Right lobe of liver (tissue), 6 donors: ENCODE measurements at regions not wholly inside any gene's neighbourhood (a gene's known extent, or its start where the extent isn't known, plus 50 kb on each side); places are given as distances from the start of the nearest gene placed in this dataset.

ENCODE experiments used
- ATAC-seq, 4 donors: fragments of 200-7000 bp; cut with Tn5 transposase; one replicate each; pipeline ENCODE4 v1.9.1; 2020; ENCODE audit warnings: mild to moderate bottlenecking in 4 of 4, moderate library complexity in 4 of 4
- DNase-seq, 3 donors: peaks; one replicate each; pipeline ENCODE4 v3.0.0-alpha.2; 2020
- H3K27ac ChIP-seq, 3 donors: fragments of 200-600 bp; one replicate each; pipeline ENCODE4 v1.8.0; 2022
- H3K27me3 ChIP-seq, 2 donors: fragments of 200-600 bp; one replicate each; pipeline ENCODE4 v1.8.0; 2022
- H3K36me3 ChIP-seq, 4 donors: fragments of 200-600 bp; sonication (generic) in 1 of 4; one replicate each; pipeline versions ENCODE4 v1.5.1 to v1.8.0; 2017 to 2022; ENCODE audit warnings: control low read depth in 1 of 4
- H3K4me1 ChIP-seq, 4 donors: fragments of 200-600 bp; sonication (generic) in 1 of 4; one replicate each; pipeline versions ENCODE4 v1.5.1 to v1.8.0; 2017 to 2022; ENCODE audit warnings: control low read depth in 1 of 4
- H3K4me3 ChIP-seq, 3 donors: fragments of 200-600 bp; one replicate each; pipeline ENCODE4 v1.8.0; 2022
- H3K9me3 ChIP-seq, 4 donors: fragments of 200-600 bp; sonication (generic) in 1 of 4; one replicate each; pipeline versions ENCODE4 v1.5.1 to v1.8.0; 2017 to 2022; ENCODE audit warnings: control low read depth in 1 of 4
- CTCF ChIP-seq, 4 donors: fragments of 200-600 bp in 3 of 4; fragments of 450-650 bp in 1 of 4; IDR thresholded peaks; one replicate each; pipeline versions ENCODE4 v1.5.1 to v1.8.0; 2016 to 2022; ENCODE audit warnings: antibody characterized with exemption in 4 of 4, mild to moderate bottlenecking in 2 of 4
- POLR2A ChIP-seq: fragments of 450-650 bp; IDR thresholded peaks from one replicate; pipeline ENCODE4 v1.6.1; 2017; ENCODE audit warnings: antibody characterized with exemption, mild to moderate bottlenecking
- WGBS: methylation state at CpG from one replicate; pipeline ENCODE4 v1.1.6; 2018; ENCODE audit warnings: low coverage, low lambda C conversion rate; ENCODE audit not compliant: insufficient coverage; ENCODE audit errors: missing lambda C conversion rate; 5-methylcytosine and 5-hydroxymethylcytosine counted together
- intact Hi-C, 2 donors: fragments of 100-400 bp; cut with DNase I; formaldehyde crosslinking; loops; one replicate each; pipeline versions ENCODE4 v1.11.2 to v1.14.1; 2022
- donor health status: DM: no; HTN: yes; CAD: no.
- donor health status: DM: no; HTN: no; CAD: no.
- donor health status: DM: no; HTN: no; CAD: no.
- donor health status: DM: no; HTN: yes; CAD: no.
- donor health status: DM: no; HTN: yes; CAD: no.

GRCh38 chr11:115745610-115746512 is 241.6 kb upstream of the CADM1 start:
- H3K36me3 ChIP-seq: no peaks in the 10 kb centered on the region
- no peaks in the 10 kb centered on the region for H3K9me3 ChIP-seq
- intact Hi-C loops: no loop called here
- no peak for ATAC-seq
- no peak overlapping the region for H3K27ac ChIP-seq
- H3K4me3 ChIP-seq: no peak overlapping the region
- DNase-seq: no peak
- no peaks in the 10 kb centered on the region for H3K27me3 ChIP-seq
- H3K4me1 ChIP-seq: no peaks in the 10 kb centered on the region
- TF ChIP-seq POLR2A (no peak), CTCF (IDR thresholded peaks at IDR 0.05) (no peak)
- 68% methylated on average over 15 of the region's 22 CpGs for whole genome bisulfite sequencing

- Histone ChIP-seq H3K4me1 (no peaks in the 10 kb centered on the region), H3K27me3 (no peaks in the 10 kb centered on the region), H3K36me3 (no peaks in the 10 kb centered on the region), H3K9me3 (no peaks in the 10 kb centered on the region), H3K4me3 (no peak overlapping the region), H3K27ac (no peak overlapping the region)
- ATAC-seq (no peak), DNase-seq (no peak)
- 65% methylated on average over 3 of the region's 7 CpGs for WGBS
- TF ChIP-seq CTCF (IDR thresholded peaks at IDR 0.05) (no peak), POLR2A (no peak)
- intact Hi-C loops: no loop called here
These were observed 240.9 kb upstream of the CADM1 start for GRCh38 chr11:115745066-115745465.

DNA sequence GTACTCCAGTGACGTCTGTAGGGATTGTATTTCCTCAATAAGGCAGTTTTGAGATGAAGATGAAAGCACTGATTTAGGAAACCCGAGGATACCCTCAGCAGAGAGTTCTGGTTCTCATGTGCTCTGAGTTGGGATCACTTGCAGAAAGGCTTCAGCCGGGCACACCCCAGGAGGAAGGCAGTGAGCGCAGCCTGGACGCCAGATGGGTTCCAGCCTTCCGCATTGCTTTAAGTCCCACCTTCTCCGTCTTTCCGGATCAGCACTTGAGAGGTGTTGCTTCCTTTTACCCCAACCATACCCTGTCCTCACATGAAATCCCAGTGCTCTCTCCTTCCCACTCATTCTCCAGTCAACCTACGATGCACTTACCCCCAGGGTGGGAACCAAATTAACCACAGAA is 239.5 kb upstream of the CADM1 start:
- intact Hi-C loops: no loop called here
- TF ChIP-seq POLR2A: no peak
- TF ChIP-seq CTCF (IDR thresholded peaks at IDR 0.05): no peak
- DNase-seq (no peak), ATAC-seq (no peak)
- Histone ChIP-seq H3K27me3 (no peaks in the 10 kb centered on the region), H3K9me3 (no peaks in the 10 kb centered on the region), H3K27ac (no peak overlapping the region), H3K4me3 (no peak overlapping the region), H3K36me3 (no peaks in the 10 kb centered on the region), H3K4me1 (no peaks in the 10 kb centered on the region)
- WGBS: 68% methylated on average over 8 of the region's 9 CpGs

- WGBS: 87% methylated on average over 17 of the region's 17 CpGs
- Histone ChIP-seq H3K36me3 (no peaks in the 10 kb centered on the region), H3K27me3 (no peaks in the 10 kb centered on the region), H3K27ac (no peak overlapping the region), H3K9me3 (no peaks in the 10 kb centered on the region), H3K4me3 (no peak overlapping the region), H3K4me1 (no peaks in the 10 kb centered on the region)
- DNase-seq (no peak), ATAC-seq (no peak)
- intact Hi-C loops: no loop called here
- TF ChIP-seq CTCF (IDR thresholded peaks at IDR 0.05) (no peak), POLR2A (no peak)
These were observed 237.3 kb upstream of the CADM1 start for GRCh38 chr11:115741376-115742107.
